Stimulated activated CD8-positive, alpha-beta memory T cell treated with anti-CD3 and anti-CD28 coated beads, Interleukin-15, amount 100 ng/mL, for 48 hours (primary cell): ENCODE measurements at regions not wholly inside any gene's neighbourhood (a gene's known extent, or its start where the extent isn't known, plus 50 kb on each side); places are given as distances from the start of the nearest gene placed in this dataset.
"Not testable (repeated sequence)": the region's sequence is repeated elsewhere in the genome, so short reads cannot be mapped to it uniquely, and the experiment has no call there.

Experiments
- DNase-seq, 2 donors: peaks; one replicate each; pipeline ENCODE4 v3.0.0-alpha.2; 2020; ENCODE audit warnings: low read depth in 2 of 2

DNA sequence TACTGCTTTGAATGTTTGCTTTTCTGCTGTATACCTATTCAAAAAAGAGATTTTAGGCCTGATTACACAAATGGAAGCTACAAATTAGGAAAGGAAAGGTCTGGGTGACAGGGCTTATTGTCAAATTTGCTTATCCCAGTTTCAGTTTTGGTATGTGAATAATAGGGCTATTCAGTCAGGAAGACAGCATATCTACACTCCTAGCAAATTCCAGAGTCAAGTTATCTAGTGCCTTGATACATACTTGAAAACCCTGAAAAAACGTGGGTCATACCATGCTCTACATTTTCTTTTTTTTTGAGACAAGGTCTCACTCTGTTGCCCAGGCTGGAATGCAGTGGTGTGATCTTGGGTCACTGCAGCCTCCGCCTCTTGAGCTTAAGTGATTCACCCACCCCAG lies 59.2 kb upstream of the CCDC180 start:
- DNase-seq = not testable (repeated sequence)

DNA sequence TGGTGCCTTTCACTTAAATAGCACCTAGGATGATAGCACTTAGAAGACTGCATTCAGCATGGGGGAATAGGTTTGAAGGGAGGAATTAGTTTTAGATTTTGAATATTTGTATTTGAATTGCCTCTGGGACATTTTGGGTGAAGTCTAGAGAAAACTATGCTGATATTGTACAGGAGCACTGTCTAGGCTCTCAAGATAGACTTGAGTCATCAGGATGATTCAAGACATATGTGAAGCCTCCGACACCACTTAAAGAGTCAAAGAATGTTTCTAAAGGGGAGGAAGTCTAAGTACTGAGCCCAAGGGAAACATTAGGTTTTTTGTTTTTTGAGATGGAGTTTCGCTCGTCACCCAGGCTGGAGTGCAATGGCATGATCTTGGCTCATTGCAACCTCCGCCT lies 63.9 kb upstream of the CCDC180 start:
- DNase-seq = no peak

GRCh38 chr9:97241430-97241829 lies 66.0 kb upstream of the CCDC180 start:
- DNase-seq = not testable (repeated sequence)

GRCh38 chr9:97237951-97238889 lies 69.2 kb upstream of the CCDC180 start:
- DNase-seq = peak; percentile 71 to 73

DNA sequence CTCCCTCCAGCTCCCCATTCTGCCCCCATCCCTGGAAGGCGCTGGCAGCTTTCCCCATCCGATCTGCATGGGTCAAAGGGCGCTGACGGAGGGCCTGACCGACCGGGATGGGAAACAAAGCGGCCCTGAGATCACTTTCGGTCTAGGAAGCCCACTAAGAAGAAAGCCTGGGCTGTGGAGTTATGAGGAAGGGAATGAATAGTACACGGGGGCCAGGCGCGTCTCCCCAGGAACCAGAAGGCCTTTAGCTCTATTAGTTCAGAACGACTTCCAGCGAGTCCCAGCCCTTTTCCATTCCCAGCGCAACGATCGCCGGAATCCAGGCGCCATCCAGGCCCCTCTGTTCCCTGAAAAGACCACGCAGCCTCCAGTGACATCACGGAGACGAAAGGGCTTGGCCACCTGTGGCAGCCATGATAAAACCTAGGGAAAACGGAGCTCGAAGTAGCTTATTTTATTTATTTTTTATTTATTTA lies 70.1 kb upstream of the CCDC180 start:
- DNase-seq = no peak

DNA sequence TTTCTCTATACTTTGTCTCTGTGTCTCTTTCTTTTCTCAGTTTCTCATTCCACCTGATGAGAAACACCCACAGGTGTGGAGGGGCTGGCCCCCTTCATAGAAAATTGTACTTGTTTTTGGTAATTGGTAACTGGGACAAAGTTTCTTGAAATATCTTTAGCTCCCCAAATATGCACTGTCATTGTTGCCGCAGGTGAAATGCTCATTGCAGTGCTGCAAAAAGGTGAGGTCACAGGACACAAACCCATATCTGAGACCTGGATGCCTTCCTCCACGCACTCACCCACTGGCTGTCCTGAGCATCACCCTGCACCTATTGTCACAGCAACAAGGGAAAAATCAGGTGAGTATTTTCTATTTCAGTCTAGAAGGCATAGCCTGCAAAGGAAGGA lies 74.5 kb upstream of the CCDC180 start:
- not testable (repeated sequence) for DNase-seq

GRCh38 chr9:97232060-97233008 lies 75.1 kb upstream of the CCDC180 start:
- DNase-seq = not testable (repeated sequence)

- not testable (repeated sequence) for DNase-seq
Measured at GRCh38 chr9:97222393-97222792, 85.1 kb upstream of the CCDC180 start.

DNA sequence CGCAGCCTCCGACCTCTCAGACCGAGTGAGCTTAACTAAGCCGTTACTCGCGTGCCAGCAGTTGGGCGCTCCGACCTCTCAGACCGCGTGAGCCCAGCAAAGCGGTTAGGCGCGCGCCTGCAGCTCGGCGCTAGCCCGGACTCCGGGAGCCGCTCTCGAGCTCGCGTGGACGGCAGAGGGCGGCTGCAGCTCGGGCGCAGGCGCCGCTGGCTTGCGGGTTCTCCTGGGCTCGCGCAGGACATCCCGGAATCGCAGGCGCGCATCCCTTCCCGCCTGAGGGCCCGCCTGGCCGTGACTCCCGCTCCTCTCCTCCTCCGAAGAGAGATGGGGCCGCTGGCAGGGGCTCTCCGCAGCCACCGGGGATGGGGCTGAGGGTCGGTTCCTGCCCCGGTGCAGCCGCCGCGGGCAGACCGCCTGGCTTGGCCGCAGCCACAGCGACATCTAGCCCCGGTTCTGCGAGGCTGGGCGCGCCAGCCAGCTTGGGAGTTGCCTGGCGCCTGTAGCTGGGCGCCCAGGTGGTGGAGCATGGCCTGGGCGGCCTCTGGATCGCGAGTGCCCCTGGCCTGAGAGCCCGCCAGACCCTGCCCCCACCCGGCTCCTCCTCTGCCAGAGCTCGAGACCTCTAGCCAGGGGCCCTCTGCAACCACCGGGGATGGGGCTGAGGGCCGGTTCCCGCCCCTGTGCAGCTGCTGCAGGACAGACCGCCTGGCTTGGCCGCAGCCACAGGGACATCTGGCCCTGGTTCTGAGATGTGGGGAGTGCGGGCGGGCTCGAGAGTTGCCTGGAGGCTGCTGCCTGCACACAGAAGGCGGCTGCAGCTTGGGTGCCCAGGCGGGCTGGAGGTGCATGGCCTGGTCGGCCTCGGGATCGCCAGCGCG lies 85.7 kb upstream of the CCDC180 start:
- peak; percentile 38 to 46 for DNase-seq

- DNase-seq = no peak
Measured at GRCh38 chr9:97220894-97221477, 86.5 kb upstream of the CCDC180 start.

GRCh38 chr9:97220396-97220795 lies 87.1 kb upstream of the CCDC180 start:
- not testable (repeated sequence) for DNase-seq

GRCh38 chr9:97219443-97220140 lies 87.9 kb upstream of the CCDC180 start:
- DNase-seq = not testable (repeated sequence)

- not testable (repeated sequence) for DNase-seq
Measured at GRCh38 chr9:97215127-97215526, 92.3 kb upstream of the CCDC180 start.

GRCh38 chr9:97214556-97214955 lies 92.9 kb upstream of the CCDC180 start:
- not testable (repeated sequence) for DNase-seq

DNA sequence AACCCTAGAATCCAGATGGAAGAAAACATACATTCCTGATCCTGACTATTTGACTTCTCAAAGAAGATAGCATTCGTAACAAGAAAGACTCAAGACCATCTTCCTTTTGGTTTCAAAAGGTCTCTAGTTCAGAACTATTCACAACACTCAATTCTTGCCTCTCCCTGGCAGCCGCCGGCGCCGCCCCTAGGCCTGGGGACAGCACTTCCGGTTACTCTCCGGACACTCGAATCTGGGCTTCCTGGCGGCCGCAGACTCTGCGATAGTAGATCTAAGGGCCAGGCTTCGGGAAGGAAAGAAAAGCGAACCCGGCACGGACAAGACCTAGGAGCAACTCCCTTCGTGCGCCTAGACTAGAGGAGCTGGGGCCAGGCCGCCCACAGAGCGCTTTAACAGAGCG lies 107.8 kb upstream of the CCDC180 start:
- not testable (repeated sequence) for DNase-seq

- DNase-seq = not testable (repeated sequence)
Measured at GRCh38 chr9:97193767-97194166, 113.7 kb upstream of the CCDC180 start.

- no peak for DNase-seq
Measured at GRCh38 chr9:97188545-97188944, 118.9 kb upstream of the CCDC180 start.

- DNase-seq = not testable (repeated sequence)
Measured at GRCh38 chr9:97187706-97188105, 119.8 kb upstream of the CCDC180 start.

- DNase-seq = no peak
Measured at GRCh38 chr9:97186493-97186892, 121.0 kb upstream of the CCDC180 start.

- not testable (repeated sequence) for DNase-seq
Measured at GRCh38 chr9:97182532-97182931, 124.9 kb upstream of the CCDC180 start.
